CD4-positive, alpha-beta T cell treated with Interleukin-4 for 1 hour (primary cell): ENCODE measurements at regions not wholly inside any gene's neighbourhood (a gene's known extent, or its start where the extent isn't known, plus 50 kb on each side); places are given as distances from the start of the nearest gene placed in this dataset.

ENCODE experiments used
- DNase-seq, 2 donors: peaks; one replicate each; pipeline ENCODE4 v3.0.0-alpha.2; 2020 to 2022

GRCh38 chr9:91042541-91042940 lies 240.9 kb downstream of the SYK start:
- DNase-seq, result no peak

DNA sequence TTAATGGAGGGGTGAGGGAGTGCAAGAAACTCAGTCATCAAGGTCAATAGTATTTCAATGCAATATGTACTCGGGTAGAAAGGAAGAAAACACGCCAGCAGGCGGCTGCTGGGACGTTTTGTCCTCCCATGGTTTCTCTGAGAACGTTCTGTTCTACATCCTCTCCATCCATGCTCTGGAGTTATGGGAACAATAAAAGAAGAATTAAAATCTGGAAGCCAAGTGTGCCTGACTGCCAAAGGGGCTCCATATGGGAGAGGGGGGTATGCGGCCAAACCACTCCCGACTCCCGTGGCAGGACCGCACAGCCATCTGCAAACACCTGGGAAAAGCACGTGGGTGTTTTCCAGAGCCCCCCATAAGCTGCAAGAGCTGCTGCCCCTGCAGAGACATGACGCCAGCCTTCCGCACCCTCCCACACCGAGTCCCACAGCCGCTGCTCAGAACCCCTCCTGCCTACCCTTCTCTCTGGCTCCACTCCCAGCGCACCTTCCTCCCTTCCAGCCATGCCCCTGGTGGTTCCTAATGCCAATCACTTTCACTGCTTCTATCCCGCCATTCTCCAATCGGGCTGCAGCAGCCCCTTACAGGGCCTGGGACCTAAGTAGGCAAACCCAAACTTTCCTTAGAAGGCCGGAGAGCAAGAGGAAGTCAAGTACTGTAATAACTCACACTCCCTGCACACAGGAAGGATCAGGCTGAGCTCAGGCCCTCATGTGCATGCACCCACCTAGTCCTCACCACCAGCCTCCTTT lies 241.6 kb downstream of the SYK start:
- no peak for DNase-seq

DNA sequence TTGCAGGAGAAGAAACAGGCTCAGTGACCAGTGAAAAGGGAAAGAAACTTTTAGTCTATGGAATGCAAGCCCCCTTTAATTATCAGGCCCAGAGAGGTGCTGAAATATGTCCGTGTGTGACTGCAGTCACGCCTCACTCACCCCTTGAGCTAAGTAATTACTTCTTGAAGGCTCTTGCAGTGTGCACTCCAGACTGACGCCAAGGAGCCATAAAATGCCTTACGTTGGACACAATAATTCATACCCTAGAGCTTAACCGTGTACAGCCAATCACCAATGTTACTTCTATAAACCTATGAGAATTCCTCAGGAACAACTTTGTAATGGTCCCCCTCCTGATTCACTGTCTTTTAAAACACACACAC lies 242.2 kb downstream of the SYK start:
- DNase-seq, result no peak

DNA sequence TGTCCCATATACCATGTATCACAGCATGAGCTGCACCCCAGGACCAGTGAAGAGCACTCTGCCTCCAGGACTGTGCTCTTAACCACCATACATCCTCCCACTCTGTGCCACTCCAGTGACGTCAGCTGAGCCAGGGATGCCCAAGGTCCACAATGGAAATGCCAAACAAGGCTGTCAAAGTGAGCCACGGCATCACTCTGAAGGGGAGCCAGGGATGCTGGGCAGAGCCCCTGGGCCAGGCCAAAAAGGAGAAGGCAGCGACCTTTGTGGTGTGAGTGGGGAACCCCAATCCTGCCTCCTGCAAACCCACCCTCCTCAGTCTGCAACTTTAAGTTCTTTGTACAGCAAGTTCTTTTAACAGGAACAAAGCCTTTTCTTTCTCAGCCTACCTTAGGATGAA lies 242.7 kb downstream of the SYK start:
- no peak for DNase-seq

DNA sequence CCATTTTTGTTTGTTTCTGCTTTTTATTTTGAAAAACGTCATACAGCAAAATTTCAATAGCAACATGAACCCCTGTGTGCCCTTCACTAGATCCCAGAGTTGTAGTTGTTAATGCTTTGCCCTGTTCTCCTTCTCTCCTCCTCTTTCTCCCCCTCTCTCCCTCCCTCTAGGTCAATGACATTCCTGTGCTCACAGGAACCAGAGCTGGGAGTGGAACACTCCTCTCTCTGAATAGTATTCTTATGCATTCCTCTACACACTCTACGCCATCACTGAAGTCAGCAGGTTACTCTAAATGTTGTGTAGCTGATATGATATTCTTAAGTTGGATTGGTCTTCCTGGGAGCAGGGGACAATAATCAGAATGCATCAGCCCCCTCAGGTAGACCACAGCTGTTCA lies 243.4 kb downstream of the SYK start:
- no peak for DNase-seq

DNA sequence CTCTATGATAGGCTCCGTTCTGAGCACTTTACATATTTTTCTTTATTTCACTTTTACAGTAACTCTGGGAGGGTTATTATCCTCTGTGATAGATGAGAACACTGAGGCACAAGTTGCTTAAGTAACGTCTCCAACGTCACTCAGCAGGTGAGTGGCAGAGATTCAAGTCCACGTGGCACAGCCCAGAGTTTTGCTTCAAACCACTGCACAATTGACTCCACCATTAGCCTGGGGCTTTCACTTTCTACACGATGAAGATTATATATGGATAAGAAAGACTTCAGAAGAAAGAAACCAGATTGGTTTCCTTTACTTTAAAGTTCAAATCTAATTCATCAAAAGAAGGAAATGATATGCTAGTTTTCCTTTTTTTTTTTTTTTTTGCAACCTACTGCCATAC lies 245.9 kb downstream of the SYK start:
- peak in 1 of 2 donors; percentile 55 for DNase-seq

GRCh38 chr9:91047993-91048607 lies 246.5 kb downstream of the SYK start:
- DNase-seq, result no peak

GRCh38 chr9:91048749-91049148 lies 247.1 kb downstream of the SYK start:
- DNase-seq, result no peak

DNA sequence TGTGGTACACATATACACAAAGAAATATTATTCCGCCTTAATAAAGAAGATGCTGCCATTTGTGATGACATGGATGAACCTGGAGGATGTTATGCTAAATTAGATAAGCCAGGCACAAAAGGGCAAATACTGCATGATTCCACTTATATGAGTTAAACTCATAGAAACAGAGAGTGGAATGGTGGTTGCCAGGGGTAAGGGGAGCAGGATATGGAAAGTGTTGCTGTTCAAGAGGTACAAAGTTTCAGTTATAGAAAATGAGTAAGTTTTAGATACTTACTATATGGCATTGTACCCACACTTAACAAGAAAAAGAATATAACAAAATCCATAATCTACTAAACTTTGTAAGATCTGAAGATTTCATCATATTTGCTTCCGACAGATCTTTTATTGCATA lies 252.2 kb downstream of the SYK start:
- DNase-seq, result no peak

GRCh38 chr9:91055845-91056244 lies 254.2 kb downstream of the SYK start:
- no peak for DNase-seq

GRCh38 chr9:91056486-91056885 lies 254.9 kb downstream of the SYK start:
- DNase-seq, result no peak

- no peak for DNase-seq
Observed at GRCh38 chr9:91056917-91057316, 255.3 kb downstream of the SYK start.

- no peak for DNase-seq
Observed at GRCh38 chr9:91059713-91060112, 258.1 kb downstream of the SYK start.

DNA sequence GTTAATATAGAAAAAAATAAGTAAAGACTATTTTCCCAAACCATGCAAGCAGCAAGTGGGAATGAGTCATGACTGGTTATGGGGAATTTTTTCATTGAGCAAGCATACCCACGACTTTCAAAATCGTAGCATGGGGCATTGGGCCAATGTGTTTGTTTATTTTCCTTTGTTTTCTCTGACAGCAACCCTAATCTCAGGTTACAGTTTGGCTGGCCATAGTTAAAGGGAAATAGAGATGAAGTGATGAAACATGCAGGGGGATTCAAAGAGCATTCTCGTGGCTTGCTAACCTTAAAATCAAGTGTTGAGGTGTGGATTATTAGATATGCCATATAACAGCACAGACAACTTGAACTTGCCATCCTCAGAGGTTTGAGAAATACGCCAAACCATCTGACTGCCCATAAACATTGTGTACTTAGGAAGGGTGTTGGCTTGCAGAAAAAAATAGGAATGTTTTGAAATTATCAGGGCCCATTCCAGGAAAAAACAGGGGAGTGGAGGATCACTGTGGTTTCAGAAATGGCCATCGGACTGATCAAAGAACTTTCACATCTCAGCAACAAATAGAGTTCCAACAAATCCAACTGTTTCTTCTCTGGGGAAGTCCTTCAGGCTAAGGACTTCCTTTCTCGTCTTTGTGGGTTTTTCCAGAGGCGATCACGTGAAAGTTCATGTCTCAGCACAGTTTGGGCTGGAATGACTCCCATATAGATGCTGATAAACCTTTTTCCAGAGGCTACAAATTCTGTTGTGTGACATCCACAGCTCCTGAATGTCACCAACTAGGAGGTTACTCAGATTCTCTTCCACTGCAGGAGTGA lies 259.1 kb downstream of the SYK start:
- peak in 1 of 2 donors; percentile 31 for DNase-seq

DNA sequence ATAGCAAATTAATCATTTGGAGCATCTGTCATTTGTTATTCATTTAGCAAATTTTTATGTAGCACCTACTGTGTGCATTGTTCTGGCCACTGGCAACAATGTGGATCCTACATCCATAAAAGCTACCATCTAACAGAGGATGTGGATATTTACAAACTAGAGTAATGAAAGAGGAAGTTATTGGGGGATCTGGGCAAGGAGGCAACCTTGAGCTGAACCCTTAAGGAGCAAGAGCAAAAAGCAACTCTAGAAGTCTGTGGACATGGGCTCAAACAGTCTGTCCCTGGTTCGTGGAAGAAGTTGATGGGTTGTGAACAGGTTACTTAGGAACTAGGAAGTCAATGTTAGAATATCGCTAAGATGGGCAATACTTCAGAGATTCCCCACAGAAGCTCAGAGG lies 259.9 kb downstream of the SYK start:
- no peak for DNase-seq

GRCh38 chr9:91062281-91062680 lies 260.7 kb downstream of the SYK start:
- DNase-seq, result no peak

- no peak for DNase-seq
Observed at GRCh38 chr9:91063471-91063870, 261.9 kb downstream of the SYK start.

- no peak for DNase-seq
Observed at GRCh38 chr9:91065231-91066041, 263.8 kb downstream of the SYK start.

DNA sequence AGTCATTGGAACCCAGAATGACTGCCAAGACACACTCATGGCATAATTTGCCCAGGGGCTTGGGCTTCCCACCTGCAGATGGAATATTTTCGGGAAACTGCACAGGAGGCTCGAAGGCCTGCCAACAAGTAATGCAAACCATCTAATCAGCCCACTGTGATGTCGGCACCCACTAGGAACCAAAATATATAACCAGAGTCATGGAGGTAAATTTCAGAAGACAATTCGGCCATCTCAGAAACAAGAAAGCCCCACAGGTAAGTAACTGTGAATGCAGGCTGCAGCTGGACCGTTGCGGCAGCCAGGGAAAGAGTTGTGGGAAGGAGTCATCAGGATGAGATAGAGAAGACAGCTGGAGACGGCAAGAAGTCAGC lies 264.4 kb downstream of the SYK start:
- DNase-seq, result no peak

GRCh38 chr9:91066856-91067255 lies 265.2 kb downstream of the SYK start:
- no peak for DNase-seq

DNA sequence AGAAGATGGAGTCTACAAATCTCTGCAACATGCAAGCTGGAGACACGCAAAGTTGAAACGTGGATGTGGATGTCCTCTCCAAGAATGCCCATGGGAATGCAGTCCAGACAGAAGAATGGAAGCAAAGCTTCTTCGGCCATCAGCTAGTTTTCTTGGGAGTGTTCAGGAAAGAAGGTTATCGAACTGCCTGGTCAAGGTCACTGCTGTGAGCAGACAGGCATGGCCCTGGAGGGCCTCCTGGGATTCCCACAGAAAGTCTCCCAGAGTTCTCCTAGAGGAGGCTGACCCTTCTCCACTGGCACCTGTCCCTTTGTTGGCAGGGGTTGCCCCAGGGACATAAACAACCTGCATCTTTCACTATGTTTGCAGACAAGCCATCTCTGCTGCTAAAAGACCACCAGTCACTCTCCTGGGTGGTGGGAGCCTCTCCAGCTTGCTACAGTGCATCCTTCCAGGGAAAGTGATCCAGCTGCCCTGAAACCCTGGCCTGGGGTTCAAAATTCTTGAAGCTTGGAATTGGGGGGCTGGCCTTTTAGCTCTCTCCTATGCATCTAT lies 265.8 kb downstream of the SYK start:
- DNase-seq, result no peak

- DNase-seq, result no peak
Observed at GRCh38 chr9:91071184-91071990, 269.8 kb downstream of the SYK start.
